ENCODE measurements at regions not wholly inside any gene's neighbourhood (a gene's known extent, or its start where the extent isn't known, plus 50 kb on each side); places are given as distances from the start of the nearest gene placed in this dataset.
"Not testable (repeated sequence)": the region's sequence is repeated elsewhere in the genome, so short reads cannot be mapped to it uniquely, and the experiment has no call there.

GRCh38 chr6:94893327-94893726 is 684.0 kb upstream of the MANEA start:
- WGBS (ENCODE audit: low lambda C conversion rate, missing lambda C conversion rate), result 87% methylated on average over 2 of the region's 2 CpGs
- TF ChIP-seq CTCF (IDR thresholded peaks at IDR 0.05; ENCODE audit: poor library complexity) (no peak), EZH2phosphoT487 (IDR thresholded peaks at IDR 0.05; ENCODE audit: low read depth, severe bottlenecking, unreplicated experiment) (no peak), EZH2 (IDR thresholded peaks at IDR 0.05; ENCODE audit: borderline replicate concordance) (no peak)
- Histone ChIP-seq H2AFZ (no peak overlapping the region), H3K9me3 (ENCODE audit: low read depth) (no peaks in the 10 kb centered on the region), H3K36me3 (replicated peaks; ENCODE audit: insufficient read depth, low read depth) (no peaks in the 10 kb centered on the region), H3K4me1 (ENCODE audit: insufficient read depth) (no peaks in the 10 kb centered on the region), H4K20me1 (ENCODE audit: insufficient read depth, poor library complexity, severe bottlenecking) (no peaks in the 10 kb centered on the region), H3K4me2 (no peak overlapping the region), H3K27ac (no peak overlapping the region), H3K9me2 (replicated peaks; ENCODE audit: insufficient read depth) (no peaks in the 10 kb centered on the region), H3K4me3 (no peak overlapping the region), H3K79me2 (no peaks in the 10 kb centered on the region), H3K27me3 (no peaks in the 10 kb centered on the region)
- no peak for DNase-seq (ENCODE audit: low spot score)

GRCh38 chr6:94873819-94874218 is 703.5 kb upstream of the MANEA start:
- H3K9me3 ChIP-seq (ENCODE audit: low read depth); H3K27ac ChIP-seq; H3K36me3 ChIP-seq (replicated peaks; ENCODE audit: insufficient read depth, low read depth); H3K4me1 ChIP-seq (ENCODE audit: insufficient read depth); H3K4me2 ChIP-seq; H3K4me3 ChIP-seq; H2AFZ ChIP-seq; H4K20me1 ChIP-seq (ENCODE audit: insufficient read depth, poor library complexity, severe bottlenecking); H3K9me2 ChIP-seq (replicated peaks; ENCODE audit: insufficient read depth); H3K79me2 ChIP-seq; H3K27me3 ChIP-seq: not testable (repeated sequence)
- WGBS (ENCODE audit: low lambda C conversion rate, missing lambda C conversion rate), result 60% methylated on average over 5 of the region's 5 CpGs
- DNase-seq (ENCODE audit: low spot score), result peak; percentile 6

- WGBS (ENCODE audit: low lambda C conversion rate, missing lambda C conversion rate), result 39% methylated on average over 1 of the region's 1 CpG
- Histone ChIP-seq H3K27ac (no peak overlapping the region), H3K9me2 (replicated peaks; ENCODE audit: insufficient read depth) (no peaks in the 10 kb centered on the region), H3K4me3 (no peak overlapping the region), H2AFZ (no peak overlapping the region), H3K4me1 (ENCODE audit: insufficient read depth) (no peaks in the 10 kb centered on the region), H3K79me2 (no peaks in the 10 kb centered on the region), H3K36me3 (replicated peaks; ENCODE audit: insufficient read depth, low read depth) (no peaks in the 10 kb centered on the region), H4K20me1 (ENCODE audit: insufficient read depth, poor library complexity, severe bottlenecking) (no peaks in the 10 kb centered on the region), H3K27me3 (no peaks in the 10 kb centered on the region), H3K4me2 (no peak overlapping the region), H3K9me3 (ENCODE audit: low read depth) (no peaks in the 10 kb centered on the region)
- no peak for TF ChIP-seq EZH2 (IDR thresholded peaks at IDR 0.05; ENCODE audit: borderline replicate concordance)
- no peak for TF ChIP-seq EZH2phosphoT487 (IDR thresholded peaks at IDR 0.05; ENCODE audit: low read depth, severe bottlenecking, unreplicated experiment)
- TF ChIP-seq CTCF (IDR thresholded peaks at IDR 0.05; ENCODE audit: poor library complexity), result no peak
- no peak for DNase-seq (ENCODE audit: low spot score)
Observed at GRCh38 chr6:94862112-94862511, 715.2 kb upstream of the MANEA start.

- TF ChIP-seq EZH2phosphoT487 (IDR thresholded peaks at IDR 0.05; ENCODE audit: low read depth, severe bottlenecking, unreplicated experiment) (no peak), EZH2 (IDR thresholded peaks at IDR 0.05; ENCODE audit: borderline replicate concordance) (no peak), CTCF (IDR thresholded peaks at IDR 0.05; ENCODE audit: poor library complexity) (no peak)
- Histone ChIP-seq H3K79me2 (no peaks in the 10 kb centered on the region), H3K4me1 (ENCODE audit: insufficient read depth) (no peaks in the 10 kb centered on the region), H3K36me3 (replicated peaks; ENCODE audit: insufficient read depth, low read depth) (no peaks in the 10 kb centered on the region), H3K4me2 (no peak overlapping the region), H3K4me3 (no peak overlapping the region), H2AFZ (no peak overlapping the region), H3K9me2 (replicated peaks; ENCODE audit: insufficient read depth) (no peaks in the 10 kb centered on the region), H3K27me3 (no peaks in the 10 kb centered on the region), H3K9me3 (ENCODE audit: low read depth) (no peaks in the 10 kb centered on the region), H3K27ac (no peak overlapping the region), H4K20me1 (ENCODE audit: insufficient read depth, poor library complexity, severe bottlenecking) (no peaks in the 10 kb centered on the region)
- DNase-seq (ENCODE audit: low spot score), result no peak
- 84% methylated on average over 4 of the region's 4 CpGs for WGBS (ENCODE audit: low lambda C conversion rate, missing lambda C conversion rate)
Observed at GRCh38 chr6:94859924-94860323, 717.4 kb upstream of the MANEA start.

GRCh38 chr6:94856999-94857398 is 720.3 kb upstream of the MANEA start:
- not testable (repeated sequence) for H3K36me3 ChIP-seq (replicated peaks; ENCODE audit: insufficient read depth, low read depth); H3K4me1 ChIP-seq (ENCODE audit: insufficient read depth); H3K9me3 ChIP-seq (ENCODE audit: low read depth); H3K27ac ChIP-seq; H3K4me3 ChIP-seq; H3K27me3 ChIP-seq; H2AFZ ChIP-seq; H3K4me2 ChIP-seq; H4K20me1 ChIP-seq (ENCODE audit: insufficient read depth, poor library complexity, severe bottlenecking); H3K9me2 ChIP-seq (replicated peaks; ENCODE audit: insufficient read depth); H3K79me2 ChIP-seq; DNase-seq (ENCODE audit: low spot score)
- WGBS (ENCODE audit: low lambda C conversion rate, missing lambda C conversion rate), result 83% methylated on average over 2 of the region's 3 CpGs

GRCh38 chr6:94851329-94851728 is 726.0 kb upstream of the MANEA start:
- H3K79me2 ChIP-seq; H3K9me2 ChIP-seq (replicated peaks; ENCODE audit: insufficient read depth); DNase-seq (ENCODE audit: low spot score); H3K27ac ChIP-seq; H3K27me3 ChIP-seq; H3K9me3 ChIP-seq (ENCODE audit: low read depth); H3K4me1 ChIP-seq (ENCODE audit: insufficient read depth); H3K4me2 ChIP-seq; H3K4me3 ChIP-seq; H4K20me1 ChIP-seq (ENCODE audit: insufficient read depth, poor library complexity, severe bottlenecking); H3K36me3 ChIP-seq (replicated peaks; ENCODE audit: insufficient read depth, low read depth); H2AFZ ChIP-seq: not testable (repeated sequence)
- WGBS (ENCODE audit: low lambda C conversion rate, missing lambda C conversion rate), result 92% methylated on average over 8 of the region's 8 CpGs
